Activated CD8-positive, alpha-beta T cell treated with anti-CD3 and anti-CD28 coated beads for 36 hours (primary cell): ENCODE measurements at regions not wholly inside any gene's neighbourhood (a gene's known extent, or its start where the extent isn't known, plus 50 kb on each side); places are given as distances from the start of the nearest gene placed in this dataset.

Source experiments
- ATAC-seq: fragments of 200-7000 bp; cut with Tn5 transposase; one replicate; pipeline ENCODE4 v1.10.0; 2021; ENCODE audit warnings: mild to moderate bottlenecking, moderate library complexity
- CTCF ChIA-PET: fragments of 350-600 bp; sonication (Branson Sonifier 250); formaldehyde crosslinking; loops from one replicate; lab custom pipeline; 2021; ENCODE audit warnings: antibody characterized with exemption; lab: Charles Lee
- POLR2A ChIA-PET: fragments of 350-600 bp; sonication (Branson Sonifier 250); formaldehyde crosslinking; loops from one replicate; lab custom pipeline; 2021; ENCODE audit warnings: antibody characterized with exemption; lab: Charles Lee
- DNase-seq: peaks from one replicate; pipeline ENCODE4 v3.0.0-alpha.2; 2020
- H3K27ac Mint-ChIP-seq: one replicate; pipeline ENCODE4 v1.8.0; 2021; ENCODE audit warnings: mild to moderate bottlenecking, mixed read lengths
- H3K27me3 Mint-ChIP-seq: one replicate; pipeline ENCODE4 v1.8.0; 2021; ENCODE audit warnings: mixed read lengths
- H3K36me3 Mint-ChIP-seq: one replicate; pipeline ENCODE4 v1.8.0; 2021; ENCODE audit warnings: low read depth, mixed read lengths
- H3K4me1 Mint-ChIP-seq: one replicate; pipeline ENCODE4 v1.8.0; 2021; ENCODE audit warnings: low read depth, mixed read lengths
- H3K4me3 Mint-ChIP-seq: one replicate; pipeline ENCODE4 v1.8.0; 2021; ENCODE audit warnings: mild to moderate bottlenecking, moderate library complexity, mixed read lengths
- H3K9me3 Mint-ChIP-seq: one replicate; pipeline ENCODE4 v1.8.0; 2021; ENCODE audit warnings: mixed read lengths
- CTCF ChIP-seq: fragments of 200-600 bp; IDR thresholded peaks from one replicate; pipeline ENCODE4 v1.8.0; 2022; ENCODE audit warnings: antibody characterized with exemption, mild to moderate bottlenecking
- intact Hi-C: fragments of 100-400 bp; cut with micrococcal nuclease; formaldehyde crosslinking; loops from one replicate; pipeline ENCODE4 v1.10.0; 2022

- POLR2A ChIA-PET: no interaction called here
- no peak for ATAC-seq
- Mint-ChIP-seq H3K27me3 (no peaks in the 10 kb centered on the region), H3K9me3 (no peaks in the 10 kb centered on the region), H3K4me3 (no peak overlapping the region), H3K4me1 (no peaks in the 10 kb centered on the region), H3K36me3 (no peaks in the 10 kb centered on the region), H3K27ac (no peak overlapping the region)
- DNase-seq: no peak
- intact Hi-C loops: no loop called here
- CTCF ChIA-PET: no interaction called here
- no peak for TF ChIP-seq CTCF
Observed at GRCh38 chr11:116117331-116118137, 613.3 kb upstream of the CADM1 start.

GRCh38 chr11:116115801-116116200, 611.6 kb upstream of the CADM1 start:
- ChIA-PET CTCF (no interaction called here), POLR2A (no interaction called here)
- no peak for TF ChIP-seq CTCF
- intact Hi-C loops: no loop called here
- Mint-ChIP-seq H3K4me1 (no peaks in the 10 kb centered on the region), H3K4me3 (no peak overlapping the region), H3K9me3 (no peaks in the 10 kb centered on the region), H3K36me3 (no peaks in the 10 kb centered on the region), H3K27me3 (no peaks in the 10 kb centered on the region), H3K27ac (no peak overlapping the region)
- DNase-seq (no peak), ATAC-seq (no peak)

GRCh38 chr11:116114198-116114651, 610.0 kb upstream of the CADM1 start:
- Mint-ChIP-seq H3K4me3 (no peak overlapping the region), H3K27ac (no peak overlapping the region), H3K36me3 (no peaks in the 10 kb centered on the region), H3K27me3 (no peaks in the 10 kb centered on the region), H3K4me1 (no peaks in the 10 kb centered on the region), H3K9me3 (no peaks in the 10 kb centered on the region)
- TF ChIP-seq CTCF: no peak
- DNase-seq: no peak
- ATAC-seq: no peak
- ChIA-PET POLR2A (no interaction called here), CTCF (no interaction called here)
- intact Hi-C loops: no loop called here

- POLR2A ChIA-PET: interaction anchor here (0.6 kb wide), 1 partner anchor 80 kb away, joined by 3 read pairs; no protein-coding TSS in a partner anchor
- H3K36me3 Mint-ChIP-seq: no peaks in the 10 kb centered on the region
- intact Hi-C loops: no loop called here
Observed at GRCh38 chr11:116112087-116112935, 608.1 kb upstream of the CADM1 start.

More at GRCh38 chr11:116112087-116112935, 608.1 kb upstream of the CADM1 start:
- ATAC-seq (no peak), DNase-seq (no peak)
- no peak overlapping the region for H3K27ac Mint-ChIP-seq
- H3K4me1 Mint-ChIP-seq: no peaks in the 10 kb centered on the region
- H3K27me3 Mint-ChIP-seq: no peaks in the 10 kb centered on the region
- CTCF ChIA-PET: no interaction called here
- H3K4me3 Mint-ChIP-seq: no peak overlapping the region
- no peaks in the 10 kb centered on the region for H3K9me3 Mint-ChIP-seq
- TF ChIP-seq CTCF: no peak
